SK-N-SH treated with all-trans-retinoic acid at 6 μM for 48 hours (cell line): ENCODE measurements at regions not wholly inside any gene's neighbourhood (a gene's known extent, or its start where the extent isn't known, plus 50 kb on each side); places are given as distances from the start of the nearest gene placed in this dataset.

ENCODE experiments used
- PPARA ChIP-seq: fragments of 250-450 bp; sonication (Bioruptor Pico); IDR thresholded peaks from 2 replicates; pipeline ENCODE4 v1.5.0; 2020; ENCODE audit warnings: mild to moderate bottlenecking, borderline replicate concordance
- RARB ChIP-seq: fragments of 250-450 bp; sonication (Bioruptor Pico); IDR thresholded peaks from 2 replicates; pipeline ENCODE4 v1.8.0; 2021; ENCODE audit warnings: mild to moderate bottlenecking, moderate library complexity
- SNAI2 ChIP-seq: fragments of 250-450 bp; sonication (Bioruptor Pico); IDR thresholded peaks from 2 replicates; pipeline ENCODE4 v1.5.0; 2020; ENCODE audit warnings: mild to moderate bottlenecking, moderate library complexity
- ZNF70 ChIP-seq: fragments of 450-650 bp; formaldehyde crosslinking; IDR thresholded peaks from 2 replicates; pipeline ENCODE4 v1.5.0; 2020; ENCODE audit warnings: mild to moderate bottlenecking, moderate library complexity
- TF ChIP-seq, protein P1 (sequence below): fragments of 250-450 bp; sonication (Bioruptor Pico); IDR thresholded peaks from 2 replicates; pipeline ENCODE4 v1.5.1; 2021; ENCODE audit warnings: mild to moderate bottlenecking, moderate library complexity
- TF ChIP-seq, protein P2 (sequence below): fragments of 250-450 bp; sonication (Bioruptor Pico); IDR thresholded peaks from 2 replicates; pipeline ENCODE4 v1.8.0; 2020; ENCODE audit warnings: mild to moderate bottlenecking, moderate library complexity, borderline replicate concordance
- TF ChIP-seq, protein P3 (sequence below): fragments of 250-450 bp; sonication (Bioruptor Pico); IDR thresholded peaks from 2 replicates; pipeline ENCODE4 v1.5.1; 2020; ENCODE audit warnings: low read depth, mild to moderate bottlenecking, moderate library complexity

DNA sequence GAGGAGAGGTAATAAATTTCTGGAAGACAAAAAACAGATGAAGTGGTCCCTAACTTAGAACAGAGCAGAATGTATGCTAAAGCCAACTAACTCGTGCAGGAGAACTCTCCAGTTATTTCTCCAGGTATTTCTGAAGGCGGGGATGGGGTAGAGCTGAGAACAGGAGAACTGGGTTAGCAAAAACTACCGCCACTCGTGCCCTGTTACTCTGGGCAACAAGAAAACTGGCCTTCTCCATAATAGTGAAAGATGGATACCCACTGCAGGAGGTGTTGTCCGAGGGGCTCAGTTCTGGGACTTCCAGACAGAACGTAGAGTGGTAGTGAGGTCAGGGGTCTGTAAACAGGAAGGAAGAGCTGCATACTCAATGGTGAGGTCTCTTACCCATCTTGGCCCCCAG lies 187.3 kb upstream of the FRMD6 start:
- TF ChIP-seq ZNF70 (CRISPR knock-in tag) (no peak), SNAI2 (no peak), PPARA (no peak), RARB (CRISPR knock-in tag) (no peak)
- TF ChIP-seq, protein P1, sequence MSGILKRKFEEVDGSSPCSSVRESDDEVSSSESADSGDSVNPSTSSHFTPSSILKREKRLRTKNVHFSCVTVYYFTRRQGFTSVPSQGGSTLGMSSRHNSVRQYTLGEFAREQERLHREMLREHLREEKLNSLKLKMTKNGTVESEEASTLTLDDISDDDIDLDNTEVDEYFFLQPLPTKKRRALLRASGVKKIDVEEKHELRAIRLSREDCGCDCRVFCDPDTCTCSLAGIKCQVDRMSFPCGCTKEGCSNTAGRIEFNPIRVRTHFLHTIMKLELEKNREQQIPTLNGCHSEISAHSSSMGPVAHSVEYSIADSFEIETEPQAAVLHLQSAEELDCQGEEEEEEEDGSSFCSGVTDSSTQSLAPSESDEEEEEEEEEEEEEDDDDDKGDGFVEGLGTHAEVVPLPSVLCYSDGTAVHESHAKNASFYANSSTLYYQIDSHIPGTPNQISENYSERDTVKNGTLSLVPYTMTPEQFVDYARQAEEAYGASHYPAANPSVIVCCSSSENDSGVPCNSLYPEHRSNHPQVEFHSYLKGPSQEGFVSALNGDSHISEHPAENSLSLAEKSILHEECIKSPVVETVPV (CRISPR knock-in tag), result no peak
- TF ChIP-seq, protein P2, sequence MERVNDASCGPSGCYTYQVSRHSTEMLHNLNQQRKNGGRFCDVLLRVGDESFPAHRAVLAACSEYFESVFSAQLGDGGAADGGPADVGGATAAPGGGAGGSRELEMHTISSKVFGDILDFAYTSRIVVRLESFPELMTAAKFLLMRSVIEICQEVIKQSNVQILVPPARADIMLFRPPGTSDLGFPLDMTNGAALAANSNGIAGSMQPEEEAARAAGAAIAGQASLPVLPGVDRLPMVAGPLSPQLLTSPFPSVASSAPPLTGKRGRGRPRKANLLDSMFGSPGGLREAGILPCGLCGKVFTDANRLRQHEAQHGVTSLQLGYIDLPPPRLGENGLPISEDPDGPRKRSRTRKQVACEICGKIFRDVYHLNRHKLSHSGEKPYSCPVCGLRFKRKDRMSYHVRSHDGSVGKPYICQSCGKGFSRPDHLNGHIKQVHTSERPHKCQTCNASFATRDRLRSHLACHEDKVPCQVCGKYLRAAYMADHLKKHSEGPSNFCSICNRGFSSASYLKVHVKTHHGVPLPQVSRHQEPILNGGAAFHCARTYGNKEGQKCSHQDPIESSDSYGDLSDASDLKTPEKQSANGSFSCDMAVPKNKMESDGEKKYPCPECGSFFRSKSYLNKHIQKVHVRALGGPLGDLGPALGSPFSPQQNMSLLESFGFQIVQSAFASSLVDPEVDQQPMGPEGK (CRISPR knock-in tag), result no peak
- TF ChIP-seq, protein P3, sequence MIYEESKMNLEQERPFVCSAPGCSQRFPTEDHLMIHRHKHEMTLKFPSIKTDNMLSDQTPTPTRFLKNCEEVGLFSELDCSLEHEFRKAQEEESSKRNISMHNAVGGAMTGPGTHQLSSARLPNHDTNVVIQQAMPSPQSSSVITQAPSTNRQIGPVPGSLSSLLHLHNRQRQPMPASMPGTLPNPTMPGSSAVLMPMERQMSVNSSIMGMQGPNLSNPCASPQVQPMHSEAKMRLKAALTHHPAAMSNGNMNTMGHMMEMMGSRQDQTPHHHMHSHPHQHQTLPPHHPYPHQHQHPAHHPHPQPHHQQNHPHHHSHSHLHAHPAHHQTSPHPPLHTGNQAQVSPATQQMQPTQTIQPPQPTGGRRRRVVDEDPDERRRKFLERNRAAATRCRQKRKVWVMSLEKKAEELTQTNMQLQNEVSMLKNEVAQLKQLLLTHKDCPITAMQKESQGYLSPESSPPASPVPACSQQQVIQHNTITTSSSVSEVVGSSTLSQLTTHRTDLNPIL (CRISPR knock-in tag), result no peak
